ENCODE measurements at regions not wholly inside any gene's neighbourhood (a gene's known extent, or its start where the extent isn't known, plus 50 kb on each side); places are given as distances from the start of the nearest gene placed in this dataset.

DNA sequence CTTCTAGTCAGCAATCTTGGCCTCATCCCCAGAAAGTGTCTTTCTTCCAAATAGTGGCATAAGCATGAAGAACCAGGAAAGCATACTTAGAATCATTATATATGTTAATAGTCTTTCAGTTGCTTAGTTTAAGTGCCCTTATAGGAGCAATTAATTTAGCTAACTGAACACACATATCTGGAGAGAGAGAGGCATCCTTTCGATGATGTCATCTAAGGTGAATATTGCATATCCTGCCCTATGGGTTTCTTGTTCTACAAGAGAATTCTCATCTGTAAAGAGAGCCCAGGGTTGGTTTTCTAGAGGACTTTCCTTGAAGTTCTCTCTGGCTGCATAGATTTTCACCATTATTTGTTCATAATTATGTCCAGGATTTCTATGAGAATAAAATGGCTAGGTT is 230.1 kb downstream of the RPS4Y2 start:
- TF ChIP-seq, protein P1, sequence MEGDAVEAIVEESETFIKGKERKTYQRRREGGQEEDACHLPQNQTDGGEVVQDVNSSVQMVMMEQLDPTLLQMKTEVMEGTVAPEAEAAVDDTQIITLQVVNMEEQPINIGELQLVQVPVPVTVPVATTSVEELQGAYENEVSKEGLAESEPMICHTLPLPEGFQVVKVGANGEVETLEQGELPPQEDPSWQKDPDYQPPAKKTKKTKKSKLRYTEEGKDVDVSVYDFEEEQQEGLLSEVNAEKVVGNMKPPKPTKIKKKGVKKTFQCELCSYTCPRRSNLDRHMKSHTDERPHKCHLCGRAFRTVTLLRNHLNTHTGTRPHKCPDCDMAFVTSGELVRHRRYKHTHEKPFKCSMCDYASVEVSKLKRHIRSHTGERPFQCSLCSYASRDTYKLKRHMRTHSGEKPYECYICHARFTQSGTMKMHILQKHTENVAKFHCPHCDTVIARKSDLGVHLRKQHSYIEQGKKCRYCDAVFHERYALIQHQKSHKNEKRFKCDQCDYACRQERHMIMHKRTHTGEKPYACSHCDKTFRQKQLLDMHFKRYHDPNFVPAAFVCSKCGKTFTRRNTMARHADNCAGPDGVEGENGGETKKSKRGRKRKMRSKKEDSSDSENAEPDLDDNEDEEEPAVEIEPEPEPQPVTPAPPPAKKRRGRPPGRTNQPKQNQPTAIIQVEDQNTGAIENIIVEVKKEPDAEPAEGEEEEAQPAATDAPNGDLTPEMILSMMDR (conservative IDR thresholded peaks at IDR 0.05): no peak
- no peak overlapping the region for H3K27ac ChIP-seq

DNA sequence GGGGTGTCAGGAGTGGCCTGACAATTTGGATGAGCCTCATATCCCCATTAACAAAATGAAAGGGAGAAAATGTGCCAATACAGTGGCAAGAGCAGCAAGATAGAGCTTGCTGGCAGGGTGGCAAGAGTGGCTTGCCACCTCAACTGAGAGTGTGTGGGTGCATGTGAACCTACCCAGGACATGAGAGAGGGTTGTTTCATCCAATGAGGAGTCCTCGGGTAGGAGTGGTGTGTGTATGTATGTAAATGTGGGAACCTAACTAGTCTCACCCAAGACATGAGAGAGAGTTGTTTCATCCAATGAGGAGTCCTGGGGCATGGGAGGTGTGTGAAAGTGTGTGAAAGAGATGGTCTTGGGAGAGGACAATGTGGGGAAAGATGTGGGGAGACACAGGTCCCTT is 234.2 kb downstream of the RPS4Y2 start:
- no peak overlapping the region for H3K27ac ChIP-seq
- TF ChIP-seq, protein P1 (conservative IDR thresholded peaks at IDR 0.05): no peak

DNA sequence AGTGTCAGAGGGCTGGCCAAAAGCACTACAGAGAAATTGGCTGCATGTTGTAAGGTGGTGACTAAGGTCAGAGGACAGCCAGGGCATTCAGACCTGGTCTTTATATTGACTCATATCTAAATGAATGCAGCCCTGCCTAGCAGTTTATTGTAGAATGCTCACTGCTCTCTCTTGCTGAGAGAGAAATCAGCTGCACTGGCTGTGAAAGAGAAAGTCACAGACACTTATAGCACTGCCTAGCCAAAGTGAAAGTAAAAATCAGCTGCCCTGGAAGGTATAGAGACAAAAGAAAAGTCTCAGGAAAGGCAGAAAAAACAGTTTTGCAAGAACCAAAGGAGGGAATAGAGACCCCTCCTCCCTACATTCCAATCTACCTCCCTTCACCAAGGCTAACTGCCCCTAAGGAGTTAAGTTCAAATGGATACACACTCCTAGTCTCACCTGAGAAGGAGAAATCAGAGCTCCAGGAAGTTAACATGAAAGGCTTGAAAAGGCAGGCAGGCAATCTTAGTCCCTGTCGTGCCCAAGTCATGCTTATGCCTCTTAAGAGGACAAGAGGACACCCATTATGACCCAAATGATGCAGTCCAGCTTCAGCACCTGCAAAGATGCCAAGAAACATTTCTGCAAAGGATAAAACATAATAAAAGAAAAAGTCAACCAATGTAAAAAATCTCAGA is 235.1 kb downstream of the RPS4Y2 start:
- TF ChIP-seq, protein P1 (conservative IDR thresholded peaks at IDR 0.05): no peak
- peak overlapping the region; percentile 58 for H3K27ac ChIP-seq

DNA sequence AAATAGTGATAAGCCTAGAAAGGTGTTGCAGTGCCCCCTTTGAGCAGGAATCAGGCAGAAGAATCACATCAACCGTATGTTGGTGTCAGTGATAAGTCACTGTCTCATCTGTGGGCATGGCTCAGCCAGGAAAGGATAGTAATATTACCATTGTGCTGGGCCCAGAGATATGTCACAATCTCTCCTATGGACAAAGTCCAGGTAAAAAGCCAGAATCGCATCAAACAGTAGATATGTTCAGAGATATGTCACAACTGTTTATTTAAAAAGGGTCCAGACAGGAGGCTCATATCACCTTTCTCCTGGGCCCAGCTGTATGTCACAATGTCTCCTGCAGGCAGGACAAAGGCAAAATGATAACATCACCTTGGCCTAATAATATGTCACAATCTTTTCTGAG is 241.4 kb downstream of the RPS4Y2 start:
- peak overlapping the region; percentile 62 for H3K27ac ChIP-seq

DNA sequence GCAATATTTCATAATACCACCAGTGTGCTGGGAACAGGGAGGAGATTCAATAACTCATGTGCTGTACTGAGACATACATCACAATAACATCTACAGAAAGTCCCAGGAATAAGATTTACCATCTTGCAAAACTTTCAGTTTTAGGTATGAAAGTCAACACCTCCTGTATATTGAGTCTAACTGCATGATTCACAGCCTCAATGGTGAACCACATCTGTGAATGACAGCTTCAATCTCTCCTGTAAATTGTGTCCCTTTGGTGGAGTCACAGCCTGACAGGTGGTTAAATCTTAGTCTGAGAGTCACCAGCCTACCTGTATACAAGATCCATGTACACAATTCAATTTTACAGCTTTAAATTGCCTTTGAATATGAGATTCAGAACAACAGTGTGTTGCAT is 242.1 kb downstream of the RPS4Y2 start:
- TF ChIP-seq, protein P1 (conservative IDR thresholded peaks at IDR 0.05): no peak
- no peak overlapping the region for H3K27ac ChIP-seq

More for the DNA sequence above, 241.4 kb downstream of the RPS4Y2 start:
- TF ChIP-seq, protein P1 (conservative IDR thresholded peaks at IDR 0.05): no peak

DNA sequence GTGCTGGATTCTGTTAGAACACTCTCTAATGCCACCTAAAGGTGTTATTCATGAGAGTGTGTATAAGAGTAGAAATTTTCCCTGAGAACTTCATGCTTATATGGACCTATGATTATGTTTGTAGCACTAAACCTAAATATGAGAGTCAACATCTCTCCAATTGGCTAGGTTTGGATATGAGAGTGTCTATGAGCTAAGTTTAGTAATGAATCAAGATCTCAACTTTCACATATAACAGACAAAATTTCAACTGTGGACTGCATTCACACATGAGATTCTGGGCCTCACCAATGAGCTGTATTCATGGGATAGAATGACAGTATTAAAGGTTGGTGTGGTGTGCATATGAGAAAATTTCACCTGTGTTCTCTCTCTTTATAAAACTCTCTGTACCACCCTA is 242.6 kb downstream of the RPS4Y2 start:
- TF ChIP-seq, protein P1 (conservative IDR thresholded peaks at IDR 0.05): no peak
- H3K27ac ChIP-seq: no peak overlapping the region

DNA sequence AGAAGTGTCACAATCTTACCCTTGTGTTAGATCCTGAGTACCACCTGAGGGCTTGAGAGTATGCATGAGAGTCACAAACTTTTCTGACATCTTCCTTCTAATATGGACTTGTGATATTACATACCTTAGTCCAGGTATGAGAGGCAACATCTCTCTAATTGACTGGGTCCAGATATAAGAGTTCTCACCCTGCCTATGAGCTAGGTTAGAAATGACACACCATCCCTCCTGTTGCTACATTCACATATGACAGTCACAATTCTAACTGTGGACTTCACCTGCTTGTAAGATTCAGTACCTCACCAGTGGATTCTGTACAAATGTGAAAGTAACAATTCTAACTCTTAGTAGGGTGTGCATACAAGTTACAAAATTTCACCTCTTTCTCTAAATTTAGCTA is 245.2 kb downstream of the RPS4Y2 start:
- TF ChIP-seq, protein P1 (conservative IDR thresholded peaks at IDR 0.05): no peak
- no peak overlapping the region for H3K27ac ChIP-seq

Measured in VCaP (cell line).